HG03135 (cell line): ENCODE measurements at regions not wholly inside any gene's neighbourhood (a gene's known extent, or its start where the extent isn't known, plus 50 kb on each side); places are given as distances from the start of the nearest gene placed in this dataset.

Experiments
- ATAC-seq: cut with Tn5 transposase; IDR thresholded peaks from one replicate; pipeline ENCODE4 v1.9.1; 2021; ENCODE audit warnings: mild to moderate bottlenecking, moderate library complexity; ENCODE audit not compliant: unreplicated experiment

DNA sequence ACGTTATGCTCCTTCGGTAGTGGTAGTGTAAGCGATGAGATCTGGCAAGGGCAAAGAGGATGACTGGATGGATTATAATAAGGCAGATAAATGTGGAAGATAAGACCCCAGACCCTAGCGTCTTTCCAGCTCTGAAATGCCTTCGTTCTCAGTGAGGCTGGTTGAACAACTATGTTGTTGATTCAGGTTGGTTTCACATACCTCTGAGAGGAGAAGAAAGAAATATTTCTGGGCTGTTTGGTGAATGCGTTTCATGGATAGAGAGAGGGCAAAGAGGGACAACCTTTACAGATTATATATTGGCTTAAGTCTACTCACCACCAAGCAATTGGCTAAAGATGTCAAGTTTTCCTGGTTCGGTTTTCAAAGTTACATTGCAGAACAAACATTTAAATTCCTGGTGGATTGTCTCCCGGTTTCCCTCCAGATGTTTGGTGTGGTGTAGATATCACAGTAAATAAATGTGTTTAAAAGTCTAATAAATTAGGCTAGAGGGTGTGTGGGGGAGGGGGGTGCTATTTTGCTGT is 190.1 kb upstream of the GLI2 start:
- no peak for ATAC-seq

DNA sequence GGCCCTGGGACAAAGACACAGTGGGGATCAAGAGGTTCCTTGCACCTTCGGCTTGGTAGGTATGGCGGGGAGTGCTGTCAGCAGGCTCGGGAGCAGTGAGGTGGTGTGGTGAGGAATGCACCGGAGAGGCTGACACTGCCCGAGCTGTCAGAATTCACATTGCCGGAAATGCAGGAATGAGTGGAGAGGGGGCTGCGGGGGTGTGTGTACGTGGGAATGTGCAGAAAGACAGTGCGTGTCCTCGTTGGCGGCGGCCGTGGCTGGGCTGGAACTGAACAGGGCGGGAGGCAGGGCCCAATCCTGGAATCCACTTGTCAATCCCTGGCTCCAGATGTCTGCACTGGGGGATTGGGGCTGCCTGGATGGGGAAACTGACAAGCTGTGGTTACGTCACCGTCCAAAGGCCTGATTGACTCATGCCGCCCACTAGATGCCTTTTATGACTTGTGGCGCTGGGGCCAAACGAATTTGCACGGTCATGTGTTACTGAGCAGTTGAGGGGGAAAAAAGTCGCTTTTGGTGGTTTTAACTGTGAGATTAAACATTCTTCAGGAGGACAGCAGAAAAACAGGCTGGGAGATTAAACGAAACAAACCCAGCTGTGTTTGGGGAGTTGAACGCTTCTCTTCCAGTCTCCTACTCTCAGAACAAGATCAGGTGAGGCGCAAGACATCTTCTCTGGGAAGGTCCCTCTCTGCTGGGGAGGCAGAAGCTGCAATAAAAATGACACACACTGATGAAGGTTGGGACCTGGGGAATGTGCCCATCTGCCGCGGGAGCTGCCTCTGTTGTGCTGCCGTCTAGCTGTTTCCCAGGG is 189.4 kb upstream of the GLI2 start:
- no peak for ATAC-seq

DNA sequence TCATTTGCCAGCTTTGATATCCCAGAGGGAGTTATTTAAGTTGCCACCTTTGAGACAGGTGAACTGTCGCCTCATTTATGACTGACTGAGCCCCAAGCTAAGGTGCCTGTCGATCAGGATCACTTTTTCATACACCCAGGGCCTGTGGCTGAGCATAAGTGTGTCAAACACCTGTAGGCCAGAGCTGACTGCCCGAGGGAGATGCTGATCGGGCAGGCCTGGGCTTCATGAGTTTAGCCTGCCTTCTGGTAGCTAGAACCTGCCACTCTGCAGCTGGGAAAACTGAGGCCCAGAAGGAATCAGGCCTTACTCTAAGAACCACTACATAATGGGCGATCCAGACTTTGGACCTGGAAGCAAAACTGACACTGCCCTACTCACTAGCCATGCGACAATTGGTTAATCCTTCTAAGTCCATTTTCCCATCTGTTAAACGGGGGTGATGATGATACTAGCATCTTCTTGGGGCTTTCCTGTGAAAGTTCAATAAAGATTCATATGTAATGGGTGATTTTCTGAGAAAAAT is 188.7 kb upstream of the GLI2 start:
- ATAC-seq: no peak

DNA sequence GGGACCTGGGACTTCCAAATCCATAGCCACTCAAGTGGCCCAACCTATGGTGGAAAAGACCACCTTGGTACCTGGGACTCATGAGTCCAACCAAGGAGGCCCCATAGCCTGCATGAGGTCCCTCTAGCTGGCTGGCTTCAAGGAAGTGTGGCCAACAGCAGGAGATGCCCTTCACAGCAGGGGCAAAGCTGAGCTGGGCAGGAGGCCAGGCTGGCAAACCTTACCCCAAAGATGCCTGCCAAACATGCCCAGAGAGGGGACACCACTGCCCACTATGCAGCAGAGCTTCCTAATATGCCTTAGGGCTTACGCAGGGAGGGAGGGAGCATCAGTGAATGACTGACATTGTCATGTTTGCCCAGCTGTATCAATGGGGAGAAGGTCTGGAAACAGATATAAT is 188.0 kb upstream of the GLI2 start:
- ATAC-seq: no peak

DNA sequence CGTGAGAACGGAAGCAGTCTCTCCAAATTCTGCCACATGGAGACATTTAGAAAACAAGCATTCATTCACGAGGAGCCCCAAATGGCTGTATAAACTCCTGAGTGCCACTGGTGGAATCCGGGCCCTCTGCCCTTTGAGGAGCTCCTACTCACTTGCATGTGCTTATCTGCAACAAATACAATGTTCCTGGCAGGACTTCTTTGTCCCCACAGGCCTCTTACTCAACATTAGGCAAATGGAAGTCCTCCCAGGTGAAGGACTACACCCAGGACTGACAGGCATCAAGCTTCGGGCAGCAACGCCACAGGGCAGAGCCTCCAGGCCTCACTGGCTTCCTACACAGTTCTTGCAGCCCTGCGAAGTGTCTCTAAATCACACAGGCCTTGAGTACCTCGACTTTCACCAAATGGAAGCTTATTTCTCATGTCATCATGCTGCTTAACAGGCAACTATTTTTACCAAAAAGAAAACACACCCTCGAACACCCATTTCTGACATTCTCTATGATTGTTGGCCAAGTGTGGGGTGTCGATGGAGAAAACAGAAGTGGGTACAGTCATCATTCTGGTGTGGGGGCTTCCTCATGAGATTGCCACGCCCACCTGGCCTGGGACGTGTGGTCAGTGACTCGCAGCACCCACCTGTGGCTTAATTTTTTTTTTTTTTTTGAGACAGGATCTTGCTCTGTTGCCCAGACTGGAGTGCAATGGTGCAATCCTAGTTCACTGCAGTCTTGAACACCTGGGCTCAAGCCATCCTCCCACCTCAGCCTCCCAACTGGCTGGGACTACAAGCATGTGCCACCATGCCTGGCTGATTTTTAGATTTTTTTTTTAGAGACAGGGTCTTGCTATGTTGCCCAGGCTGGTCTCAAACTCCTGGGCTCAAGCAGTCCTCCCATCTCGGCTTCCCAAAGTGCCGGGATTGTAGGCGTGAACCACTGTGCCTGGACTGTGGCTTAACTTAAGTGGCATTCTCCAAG is 186.8 kb upstream of the GLI2 start:
- ATAC-seq: no peak

DNA sequence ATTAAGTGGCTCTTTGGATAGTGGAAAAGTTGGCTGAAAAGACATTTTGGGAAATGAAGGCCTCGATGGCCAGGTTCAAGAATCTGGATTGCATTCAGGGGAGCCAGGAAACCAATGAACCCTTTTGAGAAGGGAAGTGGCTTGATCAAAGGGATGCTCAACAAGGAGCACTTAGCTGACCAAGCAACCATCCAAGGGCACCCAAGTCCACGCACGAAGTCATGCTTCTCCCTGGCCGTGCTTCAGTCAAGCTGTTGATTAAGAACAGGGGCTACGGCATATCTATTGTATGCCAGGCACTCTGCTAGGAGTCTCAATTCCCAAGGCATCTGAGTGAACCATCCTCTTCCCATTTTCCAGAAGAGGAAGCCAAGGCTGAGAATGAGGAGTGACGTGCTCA is 185.8 kb upstream of the GLI2 start:
- no peak for ATAC-seq

DNA sequence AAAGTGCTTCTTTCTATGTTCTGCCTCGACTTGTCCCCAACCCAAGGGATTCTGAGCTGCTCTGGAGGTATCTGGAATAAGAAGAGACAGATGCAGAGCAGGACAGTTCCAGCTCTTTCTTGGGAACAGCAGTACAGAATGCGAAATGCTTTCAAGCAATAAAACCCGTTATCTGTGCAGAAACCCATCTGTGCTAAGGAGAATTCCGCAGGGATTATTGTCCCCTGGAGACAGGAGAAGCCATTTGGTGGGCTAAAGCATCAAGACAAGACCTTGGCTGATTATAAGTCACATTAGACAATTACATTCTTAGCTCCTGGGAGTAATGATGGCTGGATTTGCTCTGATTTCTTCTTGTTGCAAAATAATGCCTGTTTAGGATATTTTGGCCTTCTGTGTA is 185.4 kb upstream of the GLI2 start:
- ATAC-seq: no peak

DNA sequence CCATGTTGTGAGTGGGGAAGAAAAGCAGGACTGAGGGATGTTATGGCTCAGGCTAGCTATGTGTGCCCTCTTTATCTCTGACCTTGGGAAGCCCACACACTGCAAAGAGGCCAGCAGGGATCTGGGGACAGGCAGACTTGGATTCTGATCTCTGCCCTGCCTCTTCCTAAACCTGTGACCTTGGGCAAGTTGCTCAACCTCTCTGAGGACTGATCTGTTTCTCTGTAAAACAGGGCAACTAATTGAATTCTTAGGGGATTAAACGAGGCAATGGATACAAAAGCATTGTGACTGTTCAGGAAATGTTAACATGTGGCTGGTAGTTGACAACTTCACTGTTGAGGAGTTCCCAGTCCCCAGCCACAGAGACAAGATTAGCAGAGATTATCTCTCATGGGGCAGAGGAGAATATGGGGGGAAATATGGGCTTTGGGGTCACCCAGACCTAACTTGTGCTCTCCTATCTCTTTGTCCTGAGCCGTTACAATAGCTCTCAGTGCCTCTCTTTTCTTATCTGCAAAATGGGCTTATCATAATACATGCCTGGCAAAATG is 184.7 kb upstream of the GLI2 start:
- no peak for ATAC-seq

DNA sequence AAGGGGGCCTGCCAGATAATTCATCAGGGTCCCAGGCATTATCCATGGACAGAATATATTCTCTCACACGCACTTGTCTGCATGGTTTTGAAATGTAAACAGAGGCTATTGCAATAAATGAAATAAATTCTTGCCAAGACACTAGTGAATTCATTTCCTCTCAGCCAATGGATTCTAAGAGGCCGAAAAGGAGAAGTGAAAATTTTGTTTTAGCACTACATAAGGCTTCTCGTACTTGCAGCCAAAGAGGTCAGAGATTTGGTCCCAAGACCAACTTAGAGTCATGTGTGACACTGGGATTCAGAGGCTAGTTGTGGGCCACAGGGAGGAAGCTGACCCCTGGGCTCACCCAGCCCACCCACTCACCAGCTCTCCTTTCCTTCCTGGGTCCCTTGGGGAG is 184.1 kb upstream of the GLI2 start:
- no peak for ATAC-seq

DNA sequence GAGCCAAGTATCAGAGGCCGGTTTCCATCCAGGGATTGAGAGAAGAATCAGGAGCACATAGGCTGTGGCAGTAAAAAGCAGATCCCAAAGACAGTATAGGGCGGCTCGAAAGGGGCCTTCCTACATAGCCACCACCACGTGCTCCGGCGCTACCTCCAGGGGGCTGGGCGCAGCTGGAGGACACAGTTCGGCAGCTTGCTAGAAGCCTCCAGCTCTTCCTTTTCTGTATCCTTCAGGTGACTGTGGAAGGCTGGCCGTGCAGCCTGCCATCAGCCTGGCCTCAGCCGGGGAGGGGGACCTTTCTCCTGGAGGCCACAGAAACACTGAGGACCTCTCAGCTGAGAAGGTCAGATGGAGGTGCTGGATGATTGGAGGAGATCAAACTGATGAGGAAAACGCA is 183.6 kb upstream of the GLI2 start:
- ATAC-seq: no peak

DNA sequence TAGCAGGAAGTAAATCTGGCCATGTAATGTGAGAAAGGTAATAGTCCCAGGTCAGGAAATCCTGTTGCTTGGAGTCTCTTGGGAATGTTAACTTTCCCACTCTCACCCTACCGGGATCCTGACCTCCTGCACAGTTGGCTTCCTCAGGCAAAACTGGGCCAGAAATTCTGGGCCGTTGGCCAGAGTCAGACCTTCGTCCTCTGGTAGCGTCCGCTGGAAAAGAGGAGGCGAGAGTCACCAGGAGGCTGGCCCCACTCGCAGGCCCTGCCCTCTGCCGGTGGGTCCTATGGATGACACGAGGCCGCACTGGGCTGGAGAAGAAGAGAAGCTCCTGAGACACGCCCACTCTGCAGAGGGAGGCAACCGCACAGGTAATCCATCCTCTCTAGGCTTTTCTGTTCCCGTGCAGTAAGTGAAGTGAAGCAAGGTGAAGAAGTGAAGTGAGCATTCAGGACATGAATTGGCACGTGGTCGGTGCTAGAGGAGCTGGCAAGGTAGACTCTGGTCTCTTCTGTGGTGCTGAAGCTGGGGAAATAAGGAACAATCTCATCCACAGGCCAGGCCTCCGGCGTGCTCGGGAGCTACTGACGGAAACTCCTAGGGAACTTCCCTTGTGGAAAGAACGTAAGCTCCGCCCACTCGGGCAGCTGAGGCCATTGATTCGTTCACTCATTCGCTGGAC is 182.7 kb upstream of the GLI2 start:
- ATAC-seq: no peak

DNA sequence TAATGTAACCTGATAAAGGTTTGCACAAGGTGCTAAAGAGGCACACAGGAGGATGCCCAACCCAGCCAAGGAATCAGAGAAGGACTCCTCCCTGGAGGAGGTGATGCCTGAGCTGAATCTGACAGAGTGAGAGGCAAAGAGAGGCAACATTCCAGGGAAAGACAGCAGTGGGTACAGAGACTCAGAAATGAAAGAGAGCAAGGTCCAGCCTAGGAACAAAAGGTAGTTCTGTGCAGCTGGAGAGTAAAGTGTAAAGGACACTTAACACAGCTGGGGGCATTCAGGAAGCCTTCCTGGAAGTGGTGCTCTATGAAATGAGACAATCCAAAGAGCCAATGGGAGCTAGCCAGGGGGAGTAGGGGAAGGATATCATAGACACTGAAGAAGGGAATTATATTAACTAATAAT is 181.0 kb upstream of the GLI2 start:
- no peak for ATAC-seq

DNA sequence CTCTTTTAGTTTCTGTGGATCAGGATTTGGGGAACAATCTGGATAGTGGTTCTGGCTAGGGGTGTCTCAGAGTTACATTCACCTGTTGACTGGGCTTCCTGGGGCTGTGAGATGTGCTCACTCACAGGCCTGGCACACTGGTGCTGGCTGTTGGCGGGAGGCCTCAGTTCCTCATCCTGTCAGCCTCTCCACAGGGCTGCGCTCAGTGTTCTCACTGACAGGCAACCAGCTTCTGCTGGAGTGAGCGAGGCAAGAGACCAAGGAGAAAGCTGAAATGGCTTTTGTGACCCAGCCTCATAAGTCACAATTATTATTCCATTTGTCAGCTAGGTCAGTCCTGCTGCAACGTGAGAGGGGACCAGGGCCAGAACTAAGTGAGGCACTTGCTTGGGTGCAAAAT is 180.6 kb upstream of the GLI2 start:
- ATAC-seq: no peak

DNA sequence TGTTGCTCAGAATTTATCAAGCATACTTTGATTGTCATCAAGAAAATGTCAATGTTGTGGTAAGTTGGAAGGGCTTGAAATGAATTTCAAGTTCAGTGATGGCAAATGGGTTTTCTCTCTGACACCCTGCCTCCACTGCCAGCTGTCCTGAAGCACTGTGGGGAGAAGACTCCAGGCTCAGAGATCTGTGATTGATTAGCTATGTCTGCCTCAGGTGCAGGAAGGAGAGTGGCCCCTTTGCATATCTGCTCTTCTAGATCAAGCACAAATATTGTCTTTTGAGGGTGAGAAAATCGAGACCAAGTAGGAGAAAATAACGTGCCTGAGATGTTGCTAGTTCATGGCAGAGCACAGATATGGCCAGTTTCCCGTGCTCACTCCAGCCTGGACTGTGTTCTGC is 178.8 kb upstream of the GLI2 start:
- ATAC-seq: no peak

DNA sequence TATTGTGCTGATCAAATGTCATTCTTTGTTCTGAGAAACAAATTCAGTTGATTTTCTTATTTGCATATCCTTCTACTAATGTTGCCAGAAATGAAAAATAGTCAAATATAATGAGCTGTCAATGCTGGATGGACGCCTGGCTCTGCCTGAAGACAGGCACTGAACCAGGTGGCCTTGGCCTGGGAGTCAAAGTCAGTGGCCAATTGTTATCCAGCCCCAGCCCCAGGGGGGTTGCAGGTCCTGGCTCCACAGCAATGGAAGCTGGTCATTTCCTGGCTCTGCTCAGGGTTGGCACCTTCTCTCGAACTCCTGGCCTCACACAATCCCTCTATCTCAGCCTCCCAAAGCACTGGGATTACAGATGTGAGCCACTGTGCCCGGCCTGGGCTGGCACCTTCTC is 176.8 kb upstream of the GLI2 start:
- no peak for ATAC-seq

DNA sequence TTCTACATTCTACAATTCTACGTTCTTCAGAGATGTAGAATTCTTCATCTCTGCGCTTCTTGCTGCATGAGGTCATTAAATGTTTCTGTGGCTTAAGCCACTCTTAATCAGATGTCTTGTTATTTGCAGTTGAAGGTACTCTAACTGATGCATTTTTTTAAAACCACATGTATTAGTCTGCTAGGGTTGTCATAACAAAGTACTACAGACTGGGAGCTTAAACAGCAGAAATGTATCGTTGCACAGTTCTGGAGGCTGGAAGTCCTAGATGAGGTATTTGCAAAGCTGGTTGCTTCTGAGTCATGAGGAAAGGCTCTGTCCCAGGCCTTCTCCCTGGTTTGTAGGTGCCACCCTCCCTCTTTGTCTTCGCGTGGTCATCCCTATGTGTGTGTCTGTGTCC is 176.3 kb upstream of the GLI2 start:
- no peak for ATAC-seq

DNA sequence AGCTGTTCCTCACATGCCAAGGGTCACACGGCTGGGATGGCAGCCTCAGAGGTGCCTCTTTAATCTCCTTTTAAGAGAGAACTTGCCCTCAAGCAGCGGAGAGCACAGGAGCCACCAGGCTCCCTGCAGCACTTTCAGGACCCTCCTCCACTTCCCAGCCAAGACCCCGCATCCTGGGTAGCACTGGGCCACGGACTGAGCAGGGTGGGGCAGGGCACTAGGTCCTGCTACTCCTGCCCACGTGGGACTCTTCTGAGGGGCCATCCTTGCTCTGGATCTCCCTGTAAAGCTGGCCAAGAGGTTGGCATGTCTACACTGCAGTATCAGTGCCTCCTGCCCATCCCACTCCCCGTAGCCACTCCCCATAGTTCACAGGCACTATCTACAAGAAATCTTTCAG is 175.3 kb upstream of the GLI2 start:
- ATAC-seq: no peak

DNA sequence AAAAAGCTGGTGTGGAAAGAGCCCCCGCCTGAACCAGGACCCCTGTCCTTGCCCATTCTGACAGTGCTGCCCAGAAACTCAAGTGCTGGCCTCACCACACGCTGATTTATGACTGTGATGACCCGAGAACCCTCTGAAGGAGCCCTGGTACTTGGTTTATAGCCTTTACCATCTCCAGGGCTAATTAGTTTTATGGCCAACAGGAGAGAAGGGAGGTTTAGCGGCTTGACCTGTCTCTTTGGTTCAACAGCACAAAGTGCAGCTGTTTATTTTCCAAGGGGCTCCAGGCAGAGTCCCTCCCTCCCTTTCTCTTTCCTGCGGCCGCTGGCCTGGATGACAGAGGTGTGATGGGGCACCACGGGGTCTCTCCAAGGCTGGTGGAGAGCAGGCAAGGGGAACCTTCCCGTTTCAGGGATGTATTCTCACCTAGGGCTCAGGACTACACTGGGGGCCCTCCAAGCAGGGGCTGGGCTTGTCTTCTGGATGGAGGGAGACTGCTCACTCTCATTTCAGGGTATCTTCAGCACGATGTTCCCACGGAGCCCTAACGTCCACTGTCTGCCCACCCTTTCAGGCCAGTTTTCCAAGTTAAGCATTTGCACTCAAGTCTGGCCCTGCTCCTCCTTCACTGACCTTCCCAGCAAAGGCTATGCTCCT is 174.2 kb upstream of the GLI2 start:
- ATAC-seq: no peak

DNA sequence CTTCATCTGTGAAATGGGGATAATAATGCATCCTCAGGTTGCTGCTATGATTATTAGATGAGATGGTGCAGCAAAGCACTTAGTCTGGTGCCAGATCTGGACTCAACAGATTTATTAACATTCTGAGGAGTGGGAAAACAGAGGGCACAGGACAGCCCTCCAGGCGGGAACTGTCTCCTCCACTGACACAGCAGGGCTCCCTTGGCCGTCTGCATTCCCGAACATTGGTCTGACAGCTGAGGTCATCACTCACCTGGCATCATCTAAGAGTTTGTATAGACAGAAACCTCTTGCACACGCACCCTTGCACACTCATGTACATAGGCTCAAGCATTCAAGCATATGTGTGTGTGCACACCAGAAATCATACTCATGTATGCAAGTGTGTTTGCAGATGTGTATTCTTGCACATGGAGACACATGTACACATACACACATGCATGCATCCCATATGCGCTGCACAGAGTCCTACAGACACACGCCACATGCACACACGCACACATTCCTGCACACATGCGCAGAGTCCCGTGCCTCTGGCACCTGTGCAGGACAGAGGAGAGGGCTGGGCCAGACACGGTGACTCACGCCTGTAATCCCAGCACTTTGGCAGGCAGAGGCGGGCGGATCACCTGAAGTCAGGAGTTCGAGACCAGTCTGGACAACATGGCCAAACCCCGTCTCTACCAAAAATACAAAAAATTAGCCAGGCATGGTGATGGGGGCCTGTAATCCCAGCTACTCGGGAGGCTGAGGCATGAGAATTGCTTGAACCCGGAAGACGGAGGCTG is 173.3 kb upstream of the GLI2 start:
- ATAC-seq: no peak
